ENCODE measurements at regions not wholly inside any gene's neighbourhood (a gene's known extent, or its start where the extent isn't known, plus 50 kb on each side); places are given as distances from the start of the nearest gene placed in this dataset.

- no peak overlapping the region for H3K27ac ChIP-seq (ENCODE audit: low read depth in 1 of 3, low read length in 2 of 3)
- no peak overlapping the region for H3K4me3 ChIP-seq (ENCODE audit: low read depth in 1 of 3, low read length in 3 of 3)
- H3K27me3 ChIP-seq (ENCODE audit: control insufficient read depth in 3 of 3, insufficient read depth in 3 of 3, low read length in 3 of 3): no peaks in the 10 kb centered on the region
- no peaks in the 10 kb centered on the region for H3K4me1 ChIP-seq (ENCODE audit: control insufficient read depth in 3 of 3, insufficient read depth in 2 of 3, low read depth in 1 of 3, low read length in 2 of 3)
- H3K9me3 ChIP-seq (ENCODE audit: control insufficient read depth in 2 of 2, insufficient read depth in 1 of 2, low read depth in 1 of 2, low read length in 1 of 2): no peaks in the 10 kb centered on the region
- FAIRE-seq (no peak), DNase-seq (no peak)
- no peaks in the 10 kb centered on the region for H3K36me3 ChIP-seq (ENCODE audit: control insufficient read depth in 3 of 3, insufficient read depth in 2 of 3, low read depth in 1 of 3, low read length in 3 of 3)
Observed at GRCh38 chr5:5700549-5700948, 278.1 kb downstream of the ICE1 start.

GRCh38 chr5:5699062-5699461 is 276.6 kb downstream of the ICE1 start:
- no peaks in the 10 kb centered on the region for H3K27me3 ChIP-seq (ENCODE audit: control insufficient read depth in 3 of 3, insufficient read depth in 3 of 3, low read length in 3 of 3)
- DNase-seq (no peak), FAIRE-seq (no peak)
- WGBS, 3 donors: 85 to 87% (median 86%) methylated on average over 12 of the region's 12 CpGs
- no peaks in the 10 kb centered on the region for H3K4me1 ChIP-seq (ENCODE audit: control insufficient read depth in 3 of 3, insufficient read depth in 2 of 3, low read depth in 1 of 3, low read length in 2 of 3)
- H3K9me3 ChIP-seq (ENCODE audit: control insufficient read depth in 2 of 2, insufficient read depth in 1 of 2, low read depth in 1 of 2, low read length in 1 of 2): peaks cover 0 to 4% of the 10 kb centered on the region in 2 donors
- no peaks in the 10 kb centered on the region for H3K36me3 ChIP-seq (ENCODE audit: control insufficient read depth in 3 of 3, insufficient read depth in 2 of 3, low read depth in 1 of 3, low read length in 3 of 3)
- no peak overlapping the region for H3K4me3 ChIP-seq (ENCODE audit: low read depth in 1 of 3, low read length in 3 of 3)
- H3K27ac ChIP-seq (ENCODE audit: low read depth in 1 of 3, low read length in 2 of 3): no peak overlapping the region

GRCh38 chr5:5695266-5695665 is 272.8 kb downstream of the ICE1 start:
- WGBS, 3 donors: 48 to 54% (median 50%) methylated on average over 3 of the region's 3 CpGs
- no peaks in the 10 kb centered on the region for H3K27me3 ChIP-seq (ENCODE audit: control insufficient read depth in 3 of 3, insufficient read depth in 3 of 3, low read length in 3 of 3)
- no peaks in the 10 kb centered on the region for H3K4me1 ChIP-seq (ENCODE audit: control insufficient read depth in 3 of 3, insufficient read depth in 2 of 3, low read depth in 1 of 3, low read length in 2 of 3)
- no peak for FAIRE-seq
- H3K9me3 ChIP-seq (ENCODE audit: control insufficient read depth in 2 of 2, insufficient read depth in 1 of 2, low read depth in 1 of 2, low read length in 1 of 2): peaks cover 0 to 4% of the 10 kb centered on the region in 2 donors
- H3K27ac ChIP-seq (ENCODE audit: low read depth in 1 of 3, low read length in 2 of 3): no peak overlapping the region
- no peaks in the 10 kb centered on the region for H3K36me3 ChIP-seq (ENCODE audit: control insufficient read depth in 3 of 3, insufficient read depth in 2 of 3, low read depth in 1 of 3, low read length in 3 of 3)
- no peak for DNase-seq
- no peak overlapping the region for H3K4me3 ChIP-seq (ENCODE audit: low read depth in 1 of 3, low read length in 3 of 3)

GRCh38 chr5:5688925-5689310 is 266.4 kb downstream of the ICE1 start:
- 57 to 83% (median 73%) methylated on average over 2 of the region's 2 CpGs for WGBS, 3 donors
- FAIRE-seq (no peak), DNase-seq (no peak)
- H3K27ac ChIP-seq (ENCODE audit: low read depth in 1 of 3, low read length in 2 of 3): no peak overlapping the region
- no peak overlapping the region for H3K4me3 ChIP-seq (ENCODE audit: low read depth in 1 of 3, low read length in 3 of 3)
- H3K9me3 ChIP-seq (ENCODE audit: control insufficient read depth in 2 of 2, insufficient read depth in 1 of 2, low read depth in 1 of 2, low read length in 1 of 2): no peaks in the 10 kb centered on the region
- no peaks in the 10 kb centered on the region for H3K36me3 ChIP-seq (ENCODE audit: control insufficient read depth in 3 of 3, insufficient read depth in 2 of 3, low read depth in 1 of 3, low read length in 3 of 3)
- no peaks in the 10 kb centered on the region for H3K27me3 ChIP-seq (ENCODE audit: control insufficient read depth in 3 of 3, insufficient read depth in 3 of 3, low read length in 3 of 3)
- no peaks in the 10 kb centered on the region for H3K4me1 ChIP-seq (ENCODE audit: control insufficient read depth in 3 of 3, insufficient read depth in 2 of 3, low read depth in 1 of 3, low read length in 2 of 3)

GRCh38 chr5:5688194-5688924 is 265.9 kb downstream of the ICE1 start:
- FAIRE-seq: no peak
- 53 to 71% (median 69%) methylated on average over 8 of the region's 8 CpGs for WGBS, 3 donors
- no peak for DNase-seq
- H3K4me3 ChIP-seq (ENCODE audit: low read depth in 1 of 3, low read length in 3 of 3): no peak overlapping the region
- no peaks in the 10 kb centered on the region for H3K27me3 ChIP-seq (ENCODE audit: control insufficient read depth in 3 of 3, insufficient read depth in 3 of 3, low read length in 3 of 3)
- H3K36me3 ChIP-seq (ENCODE audit: control insufficient read depth in 3 of 3, insufficient read depth in 2 of 3, low read depth in 1 of 3, low read length in 3 of 3): no peaks in the 10 kb centered on the region
- H3K27ac ChIP-seq (ENCODE audit: low read depth in 1 of 3, low read length in 2 of 3): no peak overlapping the region
- no peaks in the 10 kb centered on the region for H3K4me1 ChIP-seq (ENCODE audit: control insufficient read depth in 3 of 3, insufficient read depth in 2 of 3, low read depth in 1 of 3, low read length in 2 of 3)
- no peaks in the 10 kb centered on the region for H3K9me3 ChIP-seq (ENCODE audit: control insufficient read depth in 2 of 2, insufficient read depth in 1 of 2, low read depth in 1 of 2, low read length in 1 of 2)

GRCh38 chr5:5687113-5687512 is 264.6 kb downstream of the ICE1 start:
- Histone ChIP-seq H3K27ac (ENCODE audit: low read depth in 1 of 3, low read length in 2 of 3) (no peak overlapping the region), H3K4me3 (ENCODE audit: low read depth in 1 of 3, low read length in 3 of 3) (no peak overlapping the region), H3K36me3 (ENCODE audit: control insufficient read depth in 3 of 3, insufficient read depth in 2 of 3, low read depth in 1 of 3, low read length in 3 of 3) (no peaks in the 10 kb centered on the region), H3K4me1 (ENCODE audit: control insufficient read depth in 3 of 3, insufficient read depth in 2 of 3, low read depth in 1 of 3, low read length in 2 of 3) (no peaks in the 10 kb centered on the region), H3K9me3 (ENCODE audit: control insufficient read depth in 2 of 2, insufficient read depth in 1 of 2, low read depth in 1 of 2, low read length in 1 of 2) (peaks cover 0 to 2% of the 10 kb centered on the region in 2 donors), H3K27me3 (ENCODE audit: control insufficient read depth in 3 of 3, insufficient read depth in 3 of 3, low read length in 3 of 3) (no peaks in the 10 kb centered on the region)
- no peak for FAIRE-seq
- no peak for DNase-seq
- 70 to 91% (median 88%) methylated on average over 2 of the region's 2 CpGs for WGBS, 3 donors

- Histone ChIP-seq H3K4me1 (ENCODE audit: control insufficient read depth in 3 of 3, insufficient read depth in 2 of 3, low read depth in 1 of 3, low read length in 2 of 3) (no peaks in the 10 kb centered on the region), H3K36me3 (ENCODE audit: control insufficient read depth in 3 of 3, insufficient read depth in 2 of 3, low read depth in 1 of 3, low read length in 3 of 3) (no peaks in the 10 kb centered on the region), H3K9me3 (ENCODE audit: control insufficient read depth in 2 of 2, insufficient read depth in 1 of 2, low read depth in 1 of 2, low read length in 1 of 2) (peaks cover 0 to 2% of the 10 kb centered on the region in 2 donors), H3K27me3 (ENCODE audit: control insufficient read depth in 3 of 3, insufficient read depth in 3 of 3, low read length in 3 of 3) (no peaks in the 10 kb centered on the region), H3K27ac (ENCODE audit: low read depth in 1 of 3, low read length in 2 of 3) (no peak overlapping the region), H3K4me3 (ENCODE audit: low read depth in 1 of 3, low read length in 3 of 3) (no peak overlapping the region)
- no peak for DNase-seq
- no peak for FAIRE-seq
- 85 to 90% (median 87%) methylated on average over 6 of the region's 6 CpGs for WGBS, 3 donors
Observed at GRCh38 chr5:5686356-5686755, 263.9 kb downstream of the ICE1 start.

- Histone ChIP-seq H3K27me3 (ENCODE audit: control insufficient read depth in 3 of 3, insufficient read depth in 3 of 3, low read length in 3 of 3) (no peaks in the 10 kb centered on the region), H3K36me3 (ENCODE audit: control insufficient read depth in 3 of 3, insufficient read depth in 2 of 3, low read depth in 1 of 3, low read length in 3 of 3) (no peaks in the 10 kb centered on the region), H3K9me3 (ENCODE audit: control insufficient read depth in 2 of 2, insufficient read depth in 1 of 2, low read depth in 1 of 2, low read length in 1 of 2) (peaks cover 0 to 2% of the 10 kb centered on the region in 2 donors), H3K4me3 (ENCODE audit: low read depth in 1 of 3, low read length in 3 of 3) (no peak overlapping the region), H3K4me1 (ENCODE audit: control insufficient read depth in 3 of 3, insufficient read depth in 2 of 3, low read depth in 1 of 3, low read length in 2 of 3) (no peaks in the 10 kb centered on the region), H3K27ac (ENCODE audit: low read depth in 1 of 3, low read length in 2 of 3) (no peak overlapping the region)
- DNase-seq: no peak
- WGBS, 3 donors: 75 to 81% (median 80%) methylated on average over 3 of the region's 3 CpGs
- FAIRE-seq: no peak
Observed at GRCh38 chr5:5685737-5686136, 263.3 kb downstream of the ICE1 start.

GRCh38 chr5:5683174-5683573 is 260.7 kb downstream of the ICE1 start:
- H3K36me3 ChIP-seq (ENCODE audit: control insufficient read depth in 3 of 3, insufficient read depth in 2 of 3, low read depth in 1 of 3, low read length in 3 of 3): no peaks in the 10 kb centered on the region
- DNase-seq (no peak), FAIRE-seq (no peak)
- no peaks in the 10 kb centered on the region for H3K27me3 ChIP-seq (ENCODE audit: control insufficient read depth in 3 of 3, insufficient read depth in 3 of 3, low read length in 3 of 3)
- WGBS, 3 donors: 78 to 97% (median 94%) methylated on average over 2 of the region's 2 CpGs
- no peaks in the 10 kb centered on the region for H3K4me1 ChIP-seq (ENCODE audit: control insufficient read depth in 3 of 3, insufficient read depth in 2 of 3, low read depth in 1 of 3, low read length in 2 of 3)
- no peak overlapping the region for H3K4me3 ChIP-seq (ENCODE audit: low read depth in 1 of 3, low read length in 3 of 3)
- no peak overlapping the region for H3K27ac ChIP-seq (ENCODE audit: low read depth in 1 of 3, low read length in 2 of 3)
- H3K9me3 ChIP-seq (ENCODE audit: control insufficient read depth in 2 of 2, insufficient read depth in 1 of 2, low read depth in 1 of 2, low read length in 1 of 2): peaks cover 0 to 2% of the 10 kb centered on the region in 2 donors

Data from small intestine (tissue), 7 donors.